Psoas muscle (tissue), 7 donors: ENCODE measurements at regions not wholly inside any gene's neighbourhood (a gene's known extent, or its start where the extent isn't known, plus 50 kb on each side); places are given as distances from the start of the nearest gene placed in this dataset.

Experiments
- ATAC-seq, 4 donors: fragments of 200-7000 bp; cut with Tn5 transposase; one replicate each; pipeline ENCODE4 v1.9.1; 2020; ENCODE audit warnings: moderate library complexity in 3 of 4, mild to moderate bottlenecking in 2 of 4
- DNase-seq, 2 donors: peaks; one replicate each; pipeline ENCODE4 v3.0.0-alpha.2; 2020
- H3K27ac ChIP-seq: fragments of 200-600 bp; one replicate; pipeline ENCODE4 v1.8.0; 2022
- H3K27me3 ChIP-seq, 3 donors: fragments of 200-600 bp in 1 of 3; one replicate each; pipeline versions ENCODE4 v1.6.1 to v1.8.0; 2013 to 2022; ENCODE audit warnings: low read length in 2 of 3, mild to moderate bottlenecking in 2 of 3, moderate library complexity in 1 of 3; ENCODE audit not compliant: insufficient read depth in 3 of 3
- H3K36me3 ChIP-seq, 2 donors: fragments of 200-600 bp in 1 of 2; one replicate each; pipeline versions ENCODE4 v1.6.1 to v1.8.0; 2013 to 2022; ENCODE audit warnings: low read depth in 1 of 2, mild to moderate bottlenecking in 1 of 2, moderate library complexity in 1 of 2; ENCODE audit not compliant: insufficient read depth in 1 of 2
- H3K4me1 ChIP-seq: fragments of 200-600 bp; one replicate; pipeline ENCODE4 v1.8.0; 2022
- H3K4me3 ChIP-seq: fragments of 200-600 bp; one replicate; pipeline ENCODE4 v1.8.0; 2022; ENCODE audit warnings: mild to moderate bottlenecking
- H3K9me3 ChIP-seq: fragments of 200-600 bp; one replicate; pipeline ENCODE4 v1.8.0; 2022
- WGBS, 3 donors: extraction: QIAGEN DNeasy Blood & Tissue Kit; methylation state at CpG; one replicate each; pipeline versions ENCODE4 v1.1.6 to v1.1.7; 2013; 5-methylcytosine and 5-hydroxymethylcytosine counted together
- intact Hi-C, 2 donors: fragments of 100-400 bp; cut with DNase I; formaldehyde crosslinking; loops; one replicate each; pipeline versions ENCODE4 v1.11.0 to v1.14.2; 2022
- TF ChIP-seq, protein P1 (sequence below): fragments of 200-600 bp; IDR thresholded peaks from one replicate; pipeline ENCODE4 v1.8.0; 2022; ENCODE audit warnings: antibody characterized with exemption
- donor health status: healthy with polysubstance abuse.
- donor health status: DM: no; HTN: no; CAD: no; lungs with moderate emphysema.
- donor health status: Bipolar disorder and iron deficiency.
- donor health status: healthy.
- donor health status: DM: yes; HTN: yes; CAD: no.
- donor health status: DM: no; HTN: no; CAD: no.
- donor health status: DM: yes; HTN: yes; CAD: no.

DNA sequence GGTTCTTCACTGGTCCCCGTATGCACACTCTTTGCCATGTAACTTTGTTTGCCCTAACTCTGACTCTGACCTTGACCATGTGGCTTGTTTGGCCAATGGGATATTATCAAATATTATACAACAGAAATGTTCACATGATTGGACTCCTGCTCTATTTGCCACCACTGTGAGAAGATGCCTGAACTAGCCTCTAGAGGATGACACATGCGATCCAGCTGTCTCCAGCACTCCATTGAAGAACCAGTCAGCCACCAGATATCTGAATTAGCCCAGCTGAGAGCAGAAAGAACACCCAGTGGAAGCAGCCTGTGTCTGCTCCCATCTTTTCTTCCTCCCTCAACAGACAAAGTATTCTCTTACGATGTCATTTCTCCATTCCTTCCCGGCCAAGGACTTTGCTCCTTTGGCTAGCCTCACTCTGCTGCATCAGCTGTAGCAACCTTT is 412.1 kb downstream of the IRS1 start:
- TF ChIP-seq, protein P1, sequence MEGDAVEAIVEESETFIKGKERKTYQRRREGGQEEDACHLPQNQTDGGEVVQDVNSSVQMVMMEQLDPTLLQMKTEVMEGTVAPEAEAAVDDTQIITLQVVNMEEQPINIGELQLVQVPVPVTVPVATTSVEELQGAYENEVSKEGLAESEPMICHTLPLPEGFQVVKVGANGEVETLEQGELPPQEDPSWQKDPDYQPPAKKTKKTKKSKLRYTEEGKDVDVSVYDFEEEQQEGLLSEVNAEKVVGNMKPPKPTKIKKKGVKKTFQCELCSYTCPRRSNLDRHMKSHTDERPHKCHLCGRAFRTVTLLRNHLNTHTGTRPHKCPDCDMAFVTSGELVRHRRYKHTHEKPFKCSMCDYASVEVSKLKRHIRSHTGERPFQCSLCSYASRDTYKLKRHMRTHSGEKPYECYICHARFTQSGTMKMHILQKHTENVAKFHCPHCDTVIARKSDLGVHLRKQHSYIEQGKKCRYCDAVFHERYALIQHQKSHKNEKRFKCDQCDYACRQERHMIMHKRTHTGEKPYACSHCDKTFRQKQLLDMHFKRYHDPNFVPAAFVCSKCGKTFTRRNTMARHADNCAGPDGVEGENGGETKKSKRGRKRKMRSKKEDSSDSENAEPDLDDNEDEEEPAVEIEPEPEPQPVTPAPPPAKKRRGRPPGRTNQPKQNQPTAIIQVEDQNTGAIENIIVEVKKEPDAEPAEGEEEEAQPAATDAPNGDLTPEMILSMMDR: no peak

DNA sequence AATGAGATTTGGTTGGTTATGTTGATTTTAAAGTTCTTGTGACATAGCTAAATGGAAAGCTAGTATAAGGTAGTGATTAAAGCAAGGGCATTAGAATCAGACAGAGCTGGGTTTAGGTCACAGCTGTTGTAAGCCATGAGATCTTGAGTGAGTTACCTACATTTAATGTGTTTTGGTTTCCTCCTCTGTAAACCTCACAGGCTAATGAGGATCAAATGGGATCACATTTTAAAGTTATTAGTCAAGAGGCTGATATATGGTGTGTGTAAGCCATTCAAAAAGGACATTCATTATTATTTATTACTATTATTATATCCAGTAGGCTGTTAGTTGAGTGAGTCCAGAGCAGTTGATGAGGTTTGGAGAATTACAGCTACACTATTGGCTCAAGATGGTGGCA is 416.2 kb downstream of the IRS1 start:
- DNase-seq: no peak

More for the DNA sequence above, 412.1 kb downstream of the IRS1 start:
- ATAC-seq: no peak
- 85 to 93% (median 90%) methylated on average over 4 of the region's 4 CpGs for WGBS, 3 donors
- no peaks in the 10 kb centered on the region for H3K9me3 ChIP-seq
- H3K27ac ChIP-seq: no peak overlapping the region
- H3K36me3 ChIP-seq: no peaks in the 10 kb centered on the region
- H3K4me3 ChIP-seq: no peak overlapping the region
- no peaks in the 10 kb centered on the region for H3K4me1 ChIP-seq
- no peaks in the 10 kb centered on the region for H3K27me3 ChIP-seq
- intact Hi-C loops: no loop called here
- DNase-seq: no peak

DNA sequence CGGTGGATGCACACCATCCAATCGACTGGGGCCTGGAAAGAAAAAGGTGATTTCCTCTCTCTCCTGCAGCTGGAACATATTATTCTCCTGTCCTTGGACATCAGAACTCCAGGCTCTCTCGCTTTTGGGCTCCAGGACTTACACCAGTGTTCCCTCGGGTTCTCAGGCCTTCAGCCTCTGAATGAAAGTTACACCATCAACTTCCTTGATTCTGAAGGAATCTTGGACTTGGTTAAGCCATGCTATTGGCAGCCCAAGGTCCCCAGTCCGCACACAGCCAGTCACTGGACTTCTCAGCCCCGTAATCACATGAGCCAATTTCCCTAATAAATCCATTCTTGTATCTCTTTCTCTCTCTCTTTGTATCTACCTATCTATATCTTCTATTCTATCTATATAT is 418.9 kb downstream of the IRS1 start:
- no peak overlapping the region for H3K27ac ChIP-seq
- H3K9me3 ChIP-seq: no peaks in the 10 kb centered on the region
- DNase-seq: peak; percentile 13 to 62
- whole genome bisulfite sequencing, 3 donors: 85 to 89% (median 85%) methylated on average over 6 of the region's 6 CpGs
- no peaks in the 10 kb centered on the region for H3K36me3 ChIP-seq
- intact Hi-C loops: no loop called here
- TF ChIP-seq, protein P1: no peak
- H3K4me3 ChIP-seq: no peak overlapping the region
- peaks cover 12% of the 10 kb centered on the region for H3K4me1 ChIP-seq
- H3K27me3 ChIP-seq: no peaks in the 10 kb centered on the region
- ATAC-seq: peak in 1 of 4 donors; percentile 49

More for the DNA sequence above, 416.2 kb downstream of the IRS1 start:
- TF ChIP-seq, protein P1: no peak
- H3K9me3 ChIP-seq: no peaks in the 10 kb centered on the region
- ATAC-seq: no peak
- no peak overlapping the region for H3K4me3 ChIP-seq
- peaks cover 12% of the 10 kb centered on the region for H3K4me1 ChIP-seq
- intact Hi-C loops: no loop called here
- H3K36me3 ChIP-seq: no peaks in the 10 kb centered on the region
- H3K27ac ChIP-seq: no peak overlapping the region
- no peaks in the 10 kb centered on the region for H3K27me3 ChIP-seq

DNA sequence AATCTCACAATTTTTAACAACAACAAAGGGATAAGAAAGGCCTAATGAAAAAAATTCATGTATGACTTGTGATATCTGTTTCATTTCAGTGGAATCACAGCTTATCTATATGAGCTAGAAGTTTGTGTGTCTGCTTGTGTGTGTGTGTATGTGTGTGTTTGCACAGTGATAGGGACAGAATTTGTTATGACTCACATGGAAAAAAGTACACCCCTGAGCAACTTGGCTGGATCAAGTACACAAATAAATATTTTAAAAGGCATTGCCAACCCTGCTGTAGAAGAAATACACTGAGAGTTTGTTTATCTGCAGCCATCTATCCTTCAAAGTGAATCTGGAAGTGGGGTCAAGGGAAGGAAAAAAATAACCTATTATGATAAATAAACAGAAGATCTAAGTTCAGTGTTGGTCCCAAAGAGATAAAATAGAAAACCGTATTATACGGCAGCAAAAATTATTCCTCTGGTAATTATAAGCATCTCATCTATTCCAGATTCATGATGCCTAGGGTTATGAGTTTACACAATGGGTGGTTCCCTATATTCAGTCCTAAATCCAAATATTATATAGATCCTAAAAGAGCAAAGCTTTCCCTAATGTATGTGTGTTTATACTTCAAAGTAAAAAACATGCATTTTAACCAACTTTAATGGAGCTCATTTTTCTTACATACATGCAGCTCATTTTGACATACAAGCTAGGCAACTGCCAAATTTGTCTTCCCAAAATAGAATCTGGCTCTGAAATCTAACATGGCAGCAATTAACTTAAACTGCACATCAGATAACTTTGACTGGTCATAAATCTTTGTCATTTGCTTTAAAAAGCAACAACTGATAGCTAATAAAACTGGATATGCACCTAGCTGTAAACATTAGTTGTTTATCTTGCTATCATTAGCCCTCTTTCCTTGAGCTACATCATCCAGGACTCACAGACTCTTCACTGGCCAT is 420.6 kb downstream of the IRS1 start:
- TF ChIP-seq, protein P1: no peak
- ATAC-seq (peak in 1 of 4 donors; percentile 67), DNase-seq (no peak)
- no peaks in the 10 kb centered on the region for H3K27me3 ChIP-seq
- H3K27ac ChIP-seq: peak overlapping the region; percentile 15
- peaks cover 12% of the 10 kb centered on the region for H3K4me1 ChIP-seq
- intact Hi-C loops: no loop called here
- no peaks in the 10 kb centered on the region for H3K36me3 ChIP-seq
- H3K9me3 ChIP-seq: no peaks in the 10 kb centered on the region
- WGBS, 3 donors: 17 to 36% (median 22%) methylated on average over 2 of the region's 2 CpGs
- no peak overlapping the region for H3K4me3 ChIP-seq
